OCI-LY1 (cell line): ENCODE measurements at regions not wholly inside any gene's neighbourhood (a gene's known extent, or its start where the extent isn't known, plus 50 kb on each side); places are given as distances from the start of the nearest gene placed in this dataset.
A peak's percentile ranks its signal among the peaks of the same experiment; 100 is the strongest.

ENCODE experiments used
- H2AFZ ChIP-seq: fragments of 200-600 bp; sonication (generic), shearing (Covaris generic); 2 replicates; pipeline ENCODE4 v1.6.0; 2014; ENCODE audit warnings: antibody characterized with exemption, mild to moderate bottlenecking, low read length
- H3F3A ChIP-seq: fragments of 200-600 bp; sonication (generic), shearing (Covaris generic); 2 replicates; pipeline ENCODE4 v1.6.0; 2014; ENCODE audit warnings: mild to moderate bottlenecking, antibody characterized with exemption, low read length, moderate library complexity; ENCODE audit not compliant: insufficient read depth
- H3K27ac ChIP-seq: fragments of 200-600 bp; sonication (generic); 2 replicates; pipeline ENCODE4 v1.5.1; 2014; ENCODE audit warnings: low read length, mixed run types, mild to moderate bottlenecking, low read depth; ENCODE audit not compliant: poor library complexity, severe bottlenecking
- H3K27me3 ChIP-seq: fragments of 200-600 bp; sonication (generic); 2 replicates; pipeline ENCODE4 v1.6.0; 2014; ENCODE audit warnings: antibody characterized with exemption, mild to moderate bottlenecking, low read length, moderate library complexity; ENCODE audit not compliant: insufficient read depth
- H3K36me3 ChIP-seq: fragments of 200-600 bp; sonication (generic); 2 replicates; pipeline ENCODE4 v1.6.1; 2014; ENCODE audit warnings: mild to moderate bottlenecking, antibody characterized with exemption, low read length, moderate library complexity, mixed read lengths; ENCODE audit not compliant: insufficient read depth
- H3K4me1 ChIP-seq: fragments of 200-600 bp; sonication (generic); 2 replicates; pipeline ENCODE4 v1.5.1; 2014; ENCODE audit warnings: mild to moderate bottlenecking, low read length, moderate library complexity; ENCODE audit not compliant: insufficient read depth, severe bottlenecking
- H3K4me2 ChIP-seq: fragments of 200-600 bp; sonication (generic), shearing (Covaris generic); 2 replicates; pipeline ENCODE4 v1.6.1; 2014; ENCODE audit warnings: low read length
- H3K4me3 ChIP-seq: fragments of 200-600 bp; sonication (generic); 2 replicates; pipeline ENCODE4 v1.5.1; 2014; ENCODE audit warnings: low read length, low read depth, mild to moderate bottlenecking, mixed read lengths; ENCODE audit not compliant: poor library complexity, severe bottlenecking
- H3K79me2 ChIP-seq: fragments of 200-600 bp; shearing (Covaris generic); 2 replicates; pipeline ENCODE4 v1.6.1; 2016; ENCODE audit warnings: mixed run types, low read length, mixed read lengths; ENCODE audit not compliant: insufficient read depth
- H3K9ac ChIP-seq: fragments of 200-600 bp; sonication (generic), shearing (Covaris generic); 2 replicates; pipeline ENCODE4 v1.6.1; 2014; ENCODE audit warnings: mild to moderate bottlenecking, low read length, mixed read lengths
- H3K9me2 ChIP-seq: fragments of 200-600 bp; sonication (generic), shearing (Covaris generic); 2 replicates; pipeline ENCODE4 v1.6.1; 2014; ENCODE audit warnings: low read depth, mild to moderate bottlenecking, low read length, mixed read lengths
- H3K9me3 ChIP-seq: fragments of 200-600 bp; shearing (Covaris generic); 2 replicates; pipeline ENCODE4 v1.6.1; 2014; ENCODE audit warnings: low read length, mixed read lengths
- H4K20me1 ChIP-seq: fragments of 200-600 bp; sonication (generic), shearing (Covaris generic); 2 replicates; pipeline ENCODE4 v1.6.0; 2016; ENCODE audit warnings: mild to moderate bottlenecking, low read length; ENCODE audit not compliant: insufficient read depth
- CTCF ChIP-seq: fragments of 200-600 bp; sonication (generic), shearing (Covaris generic); IDR thresholded peaks from 2 replicates; pipeline ENCODE4 v1.5.1; 2017; ENCODE audit warnings: mild to moderate bottlenecking, antibody characterized with exemption, low read length, moderate library complexity, mixed read lengths
- EZH2 ChIP-seq: fragments of 200-600 bp; sonication (generic), shearing (Covaris generic); IDR thresholded peaks from 2 replicates; pipeline ENCODE4 v1.8.0; 2017; ENCODE audit warnings: borderline replicate concordance, mixed run types, mild to moderate bottlenecking, antibody characterized with exemption, low read length, moderate library complexity, mixed read lengths

- no peaks in the 10 kb centered on the region for H3K36me3 ChIP-seq
- no peaks in the 10 kb centered on the region for H3K27me3 ChIP-seq
- H3K4me2 ChIP-seq, result no peak overlapping the region
- no peaks in the 10 kb centered on the region for H3K9me2 ChIP-seq
- H3K9ac ChIP-seq, result no peak overlapping the region
- H3K4me3 ChIP-seq, result no peak overlapping the region
- no peaks in the 10 kb centered on the region for H3K79me2 ChIP-seq
- TF ChIP-seq EZH2 (no peak), CTCF (no peak)
- H4K20me1 ChIP-seq, result no peaks in the 10 kb centered on the region
- no peak overlapping the region for H2AFZ ChIP-seq
- no peaks in the 10 kb centered on the region for H3F3A ChIP-seq
- H3K27ac ChIP-seq, result no peak overlapping the region
- H3K4me1 ChIP-seq, result no peaks in the 10 kb centered on the region
- no peaks in the 10 kb centered on the region for H3K9me3 ChIP-seq
Observed at GRCh38 chr6:137277971-137278637, 58.9 kb upstream of the IFNGR1 start.

GRCh38 chr6:137272403-137272802 is 53.2 kb upstream of the IFNGR1 start:
- Histone ChIP-seq H3K4me1 (no peaks in the 10 kb centered on the region), H3K79me2 (no peaks in the 10 kb centered on the region), H3K9ac (no peak overlapping the region), H3K9me3 (no peaks in the 10 kb centered on the region), H3K27ac (no peak overlapping the region), H3K36me3 (no peaks in the 10 kb centered on the region), H3K9me2 (no peaks in the 10 kb centered on the region), H2AFZ (no peak overlapping the region), H4K20me1 (no peaks in the 10 kb centered on the region), H3K27me3 (no peaks in the 10 kb centered on the region), H3F3A (no peaks in the 10 kb centered on the region), H3K4me3 (no peak overlapping the region), H3K4me2 (no peak overlapping the region)
- no peak for TF ChIP-seq EZH2
- TF ChIP-seq CTCF, result no peak

GRCh38 chr6:137271245-137272183 is 52.3 kb upstream of the IFNGR1 start:
- Histone ChIP-seq H3K9me2 (no peaks in the 10 kb centered on the region), H3K36me3 (no peaks in the 10 kb centered on the region), H3K4me3 (no peak overlapping the region), H3K4me2 (no peak overlapping the region), H3K27ac (no peak overlapping the region), H3K27me3 (no peaks in the 10 kb centered on the region), H2AFZ (no peak overlapping the region), H3K79me2 (no peaks in the 10 kb centered on the region), H3F3A (no peaks in the 10 kb centered on the region), H3K9ac (no peak overlapping the region), H3K9me3 (no peaks in the 10 kb centered on the region), H3K4me1 (no peaks in the 10 kb centered on the region), H4K20me1 (no peaks in the 10 kb centered on the region)
- TF ChIP-seq EZH2, result no peak
- TF ChIP-seq CTCF, result peak; percentile 74
